ENCODE measurements at regions not wholly inside any gene's neighbourhood (a gene's known extent, or its start where the extent isn't known, plus 50 kb on each side); places are given as distances from the start of the nearest gene placed in this dataset.

DNA sequence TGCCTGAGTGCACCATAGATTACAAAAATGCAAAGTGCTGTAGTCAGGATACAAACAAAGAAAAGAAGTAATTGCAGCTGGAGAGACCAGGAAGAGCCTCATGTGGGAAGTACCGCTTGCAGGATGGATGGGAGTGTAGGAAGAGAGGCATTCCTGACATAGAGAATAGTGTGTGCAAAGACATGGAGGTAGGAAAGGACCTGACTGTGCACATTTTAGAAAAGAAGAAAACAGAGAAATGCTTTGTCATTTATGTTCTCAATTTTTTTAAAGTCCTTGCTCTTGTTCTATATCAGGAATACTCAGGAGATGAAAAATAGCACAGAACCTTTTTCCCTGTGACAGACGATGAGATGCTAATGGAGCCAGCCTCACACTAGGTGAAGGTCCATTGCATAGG lies 358.7 kb upstream of the TMPO start:
- DNase-seq = no peak

DNA sequence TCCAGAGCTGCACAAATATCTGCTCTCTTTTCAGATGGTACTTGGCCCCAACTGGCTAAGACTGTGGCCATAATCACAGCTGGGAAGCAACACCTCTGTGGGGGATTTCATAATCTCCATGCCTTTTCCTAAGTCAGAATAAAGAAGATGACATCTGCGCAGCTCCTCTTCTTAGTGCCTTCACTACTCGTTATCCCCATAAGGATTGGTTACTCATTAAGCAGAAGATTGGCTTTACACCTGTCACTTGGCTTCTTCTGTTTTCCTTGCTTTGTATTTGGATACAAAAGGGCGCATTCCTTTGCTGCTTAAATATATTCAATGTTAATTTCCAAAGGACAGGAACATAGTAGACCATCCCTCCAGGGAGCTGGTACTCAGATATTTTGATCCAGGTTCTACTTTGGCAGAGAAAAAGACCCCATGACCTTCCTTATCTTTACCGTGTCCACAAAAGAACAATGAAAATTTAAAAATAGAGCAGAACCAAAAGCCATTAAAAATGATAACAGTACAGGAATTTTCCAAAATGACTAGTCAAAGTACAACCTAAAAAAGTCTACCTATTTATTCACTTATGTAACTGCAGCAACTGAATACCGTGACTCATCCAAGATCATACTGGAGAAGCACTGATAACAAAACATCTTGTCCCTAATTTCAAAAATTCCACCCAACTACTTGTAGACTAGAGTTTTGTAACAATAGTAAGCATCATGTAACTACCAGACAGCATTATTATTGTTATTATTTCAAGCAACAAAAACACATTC lies 352.3 kb upstream of the TMPO start:
- no peak for DNase-seq

DNA sequence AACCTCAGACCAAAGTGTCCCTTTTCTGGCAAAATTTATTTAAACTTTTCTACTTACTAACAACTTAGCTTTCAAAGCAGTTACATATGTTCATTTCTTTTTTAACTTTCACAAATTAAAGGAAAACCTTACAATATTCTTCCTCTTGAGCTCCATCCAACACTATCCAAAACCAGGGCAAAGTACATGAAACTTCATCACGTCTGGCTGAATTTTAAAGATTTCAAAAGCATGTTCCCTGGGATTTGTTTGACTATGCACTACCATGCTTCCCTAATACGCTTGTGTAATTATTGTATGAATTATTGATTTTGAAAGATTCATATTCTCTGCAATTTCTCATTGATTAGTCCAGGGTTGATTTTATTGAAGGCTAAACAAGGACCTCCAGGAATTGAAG lies 343.1 kb upstream of the TMPO start:
- DNase-seq = no peak

DNA sequence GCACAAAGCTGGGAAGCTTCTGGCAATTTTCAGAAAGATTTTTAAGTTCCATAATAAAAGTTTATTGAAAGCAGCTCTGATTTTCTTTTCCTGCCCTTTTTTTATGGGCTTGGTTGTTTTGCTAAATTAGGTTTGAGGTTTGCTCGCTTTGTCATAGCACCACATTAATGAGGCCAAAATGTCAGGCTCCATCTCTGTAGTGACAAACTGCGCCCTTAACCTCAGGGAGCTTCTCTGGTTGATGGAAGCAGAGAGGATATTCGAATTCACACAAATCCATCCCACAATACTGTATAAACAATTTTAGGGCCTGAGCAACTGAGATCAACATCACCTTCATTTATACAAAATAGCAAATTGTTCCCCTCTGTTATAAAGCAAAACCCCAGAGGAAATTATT lies 342.6 kb upstream of the TMPO start:
- DNase-seq = no peak

DNA sequence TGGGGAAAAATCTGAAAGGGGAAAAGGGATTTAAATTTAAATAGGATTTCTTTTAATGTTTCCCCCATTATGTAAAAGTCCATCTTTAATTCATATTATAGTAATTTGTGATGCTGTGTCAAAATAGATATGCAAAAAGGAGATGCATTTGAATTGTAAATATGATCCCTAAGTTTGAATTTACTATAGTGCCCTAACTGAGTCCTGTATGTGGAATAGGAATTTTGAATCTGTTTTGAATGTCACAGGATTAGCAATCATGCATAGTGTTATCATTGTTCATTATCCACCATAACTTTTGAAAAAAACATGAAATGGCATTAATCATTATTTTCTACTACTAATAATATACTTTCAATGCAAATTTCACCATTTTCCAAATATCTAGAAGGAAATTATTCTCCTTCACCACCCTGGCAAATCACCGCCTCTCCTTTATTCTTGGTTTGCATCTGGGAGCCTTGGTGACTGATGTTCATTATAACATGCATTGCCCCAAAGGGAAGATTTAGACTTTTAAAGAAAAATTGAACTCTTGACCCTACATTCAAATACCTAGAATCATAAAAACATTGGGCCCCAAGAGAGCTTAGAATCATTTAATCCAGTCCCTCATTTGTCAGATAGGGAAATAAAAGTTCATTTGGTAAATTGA lies 341.5 kb upstream of the TMPO start:
- DNase-seq = no peak

DNA sequence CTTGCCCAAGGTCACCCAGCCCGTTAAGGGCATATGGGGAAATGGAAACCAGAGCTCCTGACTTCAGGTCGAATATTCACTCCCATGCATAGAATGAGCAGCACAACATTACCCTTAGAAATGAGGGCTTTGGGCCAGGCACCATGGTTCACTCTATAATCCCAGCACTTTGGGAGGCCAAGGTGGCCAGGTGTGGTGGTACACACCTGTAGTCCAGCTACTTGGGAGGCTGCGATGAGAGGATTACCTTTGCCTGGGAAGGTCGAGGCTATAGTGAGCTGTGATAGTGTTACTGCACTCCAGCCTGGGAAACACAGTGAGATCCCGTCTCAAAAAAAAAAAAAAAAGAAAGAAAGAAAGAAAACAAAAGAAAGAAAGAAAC lies 341.0 kb upstream of the TMPO start:
- DNase-seq = no peak

DNA sequence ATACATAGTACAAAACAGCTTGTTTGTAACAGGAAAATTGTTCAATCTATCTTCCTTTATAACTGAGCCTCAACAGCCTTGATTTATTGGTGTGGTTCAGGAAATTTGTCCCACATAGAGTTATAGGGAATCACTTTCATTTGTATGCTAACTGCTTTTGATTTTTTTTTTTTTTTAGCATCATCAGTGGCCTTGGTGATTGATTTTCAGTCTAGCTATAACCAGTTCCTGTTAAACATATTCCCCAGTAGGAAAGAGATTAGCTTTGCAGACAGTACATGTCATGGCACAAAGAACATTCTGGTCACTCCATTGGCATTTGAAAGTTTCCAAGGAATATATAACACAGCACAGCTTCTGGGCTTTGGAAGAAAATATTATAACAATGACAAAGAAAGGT lies 337.3 kb upstream of the TMPO start:
- DNase-seq = no peak

DNA sequence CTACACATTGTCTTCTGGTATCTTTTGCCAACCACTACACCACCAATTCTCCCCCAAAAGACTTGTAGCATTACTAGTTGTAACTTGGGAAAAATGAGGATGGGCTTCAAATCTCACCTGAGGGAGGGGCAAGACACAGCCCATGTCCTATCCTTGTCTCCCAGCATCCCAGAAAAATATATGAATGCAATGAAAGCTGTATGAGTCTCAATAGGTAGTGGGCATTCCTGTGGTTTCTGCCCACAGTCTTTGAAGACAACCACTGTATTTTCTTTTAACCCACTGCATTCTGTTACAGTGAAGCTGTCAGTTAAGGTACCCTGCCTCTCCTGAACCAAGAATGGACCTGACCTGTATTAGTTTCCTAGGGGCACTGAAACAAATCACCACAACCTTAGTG lies 336.2 kb upstream of the TMPO start:
- no peak for DNase-seq

DNA sequence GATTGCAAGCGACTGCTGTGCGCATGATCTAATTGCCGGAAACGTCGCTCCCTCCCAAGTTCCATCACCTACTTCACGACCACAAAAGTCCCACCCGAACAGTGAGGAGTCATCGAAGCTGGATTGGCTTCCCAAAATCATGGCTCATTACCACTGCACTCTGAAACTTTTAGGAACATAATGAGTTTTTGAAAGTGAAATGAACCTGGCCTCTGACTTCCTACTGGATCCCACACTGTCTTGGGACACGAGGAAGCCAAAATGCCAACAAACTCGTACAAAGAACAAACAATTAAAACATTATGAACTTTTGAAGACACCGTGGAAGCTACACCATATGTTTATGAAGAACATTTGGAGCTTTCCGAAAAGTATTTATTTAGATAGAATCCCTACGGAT lies 334.8 kb upstream of the TMPO start:
- DNase-seq = no peak

DNA sequence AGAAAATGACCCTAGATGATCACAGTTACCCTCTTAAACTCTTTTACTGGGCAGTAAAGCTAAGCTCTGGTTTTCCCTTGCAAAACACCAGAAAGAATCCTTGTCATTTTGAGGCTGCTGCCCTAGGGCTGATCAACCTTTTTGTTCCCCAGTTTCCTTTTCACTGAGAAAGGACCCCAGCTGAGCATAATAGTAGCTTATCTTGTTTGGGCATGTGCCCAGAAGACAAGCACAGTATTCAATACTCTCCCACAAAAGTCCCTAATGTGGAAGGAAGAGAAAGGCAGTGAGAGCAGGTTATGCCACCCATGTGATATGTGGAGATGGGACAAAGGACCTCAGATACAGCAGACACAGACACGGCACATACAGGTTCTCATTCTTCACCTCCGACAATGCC lies 332.6 kb upstream of the TMPO start:
- no peak for DNase-seq

DNA sequence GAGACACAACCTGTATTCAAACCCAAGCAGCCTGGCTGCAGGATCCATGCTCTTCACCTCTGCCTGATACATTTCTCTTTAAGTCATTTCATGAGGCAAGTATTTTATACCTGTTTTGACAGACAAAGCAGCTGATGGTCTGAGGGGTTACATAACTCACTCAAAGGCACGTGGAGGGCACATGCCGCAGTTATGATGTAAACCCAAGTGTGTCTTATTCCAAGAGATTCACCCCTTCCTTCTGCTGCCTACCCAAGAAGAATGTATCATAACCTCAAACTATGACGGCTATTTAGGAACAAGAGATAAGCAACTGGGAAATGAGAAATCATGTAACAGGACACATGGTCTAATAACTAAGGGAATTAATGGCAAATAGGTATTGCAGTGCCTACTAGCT lies 329.8 kb upstream of the TMPO start:
- DNase-seq = no peak

DNA sequence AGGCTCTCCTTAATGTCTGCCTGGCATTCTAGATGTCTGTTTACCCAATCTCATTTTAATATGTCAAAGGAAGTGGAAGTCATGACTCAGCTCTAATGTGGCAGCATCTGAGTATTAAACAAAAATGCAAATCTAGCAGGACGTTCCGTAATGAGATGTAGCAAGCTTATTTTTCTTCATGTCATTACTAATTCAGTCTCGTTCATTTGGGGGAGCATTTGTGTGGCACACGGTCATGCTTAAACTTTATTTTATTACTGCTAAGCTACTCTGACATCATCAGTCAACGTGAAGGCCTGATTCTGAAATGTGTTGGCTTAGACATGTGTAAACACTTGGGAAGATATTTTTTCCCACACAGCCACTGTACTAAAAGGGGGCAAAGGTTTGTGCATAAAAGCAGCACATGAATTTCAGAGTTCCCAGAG lies 326.7 kb upstream of the TMPO start:
- DNase-seq = no peak

DNA sequence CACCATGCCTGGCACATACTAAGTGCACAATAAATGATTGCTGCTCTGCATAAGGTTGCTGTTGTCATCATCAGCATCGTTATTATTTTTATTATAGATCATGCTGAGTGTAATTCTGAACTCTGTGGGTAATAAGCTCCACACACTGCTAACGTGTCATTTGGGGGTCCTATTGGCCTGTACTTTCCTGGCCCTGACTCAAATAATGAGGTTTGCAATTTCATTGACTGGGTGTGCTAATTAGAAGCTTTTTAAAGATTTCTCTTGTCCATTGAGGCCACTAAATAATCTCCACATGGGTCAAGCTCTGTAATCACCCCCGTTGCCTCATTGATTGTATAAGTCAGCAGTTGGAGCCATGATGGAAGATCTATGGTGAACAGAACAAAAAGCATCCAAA lies 320.8 kb upstream of the TMPO start:
- DNase-seq = no peak

DNA sequence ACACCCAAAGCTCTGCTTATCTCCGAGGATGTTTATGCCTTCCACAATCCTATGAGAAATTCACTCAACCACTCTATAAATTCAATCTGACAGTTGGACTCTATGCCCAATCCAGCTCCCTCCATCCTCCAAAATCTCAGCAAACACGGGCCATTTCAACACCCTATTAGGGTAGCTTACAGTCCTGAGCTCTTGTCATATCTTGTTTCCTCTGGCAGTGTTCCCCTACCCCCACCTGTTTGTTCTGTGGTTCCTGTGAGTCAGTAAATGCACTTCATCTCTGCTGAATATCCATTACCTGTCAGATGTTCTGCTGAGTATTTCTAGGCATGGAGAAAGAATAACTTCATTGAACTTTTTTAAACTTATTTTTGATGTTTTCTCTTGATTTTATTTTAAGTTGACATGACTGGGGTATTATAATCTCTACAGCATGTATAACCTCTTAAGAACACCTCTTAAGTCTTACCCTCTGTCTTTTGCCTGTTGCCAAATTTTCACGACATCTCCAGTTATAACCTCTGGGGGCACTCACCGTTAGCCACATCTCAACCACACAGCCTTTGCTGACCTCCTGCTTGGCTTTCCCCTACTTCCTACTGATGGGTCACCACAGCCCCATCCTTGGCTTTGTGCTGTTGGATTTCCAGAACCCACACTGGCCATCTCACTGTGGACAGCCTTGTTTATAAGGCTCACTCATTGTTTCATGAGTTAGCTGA lies 317.0 kb upstream of the TMPO start:
- DNase-seq = no peak

DNA sequence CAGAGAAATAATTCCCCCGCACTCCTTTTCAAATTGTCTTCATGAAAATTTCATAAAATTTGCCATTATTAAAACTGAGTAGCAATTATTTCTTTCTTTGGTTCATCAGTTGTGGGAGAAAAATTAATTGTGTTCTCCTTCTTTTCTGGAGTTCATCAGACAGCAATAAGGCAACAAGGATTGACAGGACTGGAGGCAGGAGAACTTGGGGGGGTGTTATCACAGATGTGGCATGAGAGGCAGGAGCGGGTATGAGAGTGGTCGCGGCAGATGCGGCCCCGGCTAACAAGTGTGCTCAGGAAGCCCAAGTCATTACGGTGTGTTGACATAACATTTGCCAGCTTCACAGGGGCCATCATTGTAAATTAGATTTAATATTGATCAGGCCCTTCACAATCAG lies 306.6 kb upstream of the TMPO start:
- no peak for DNase-seq

DNA sequence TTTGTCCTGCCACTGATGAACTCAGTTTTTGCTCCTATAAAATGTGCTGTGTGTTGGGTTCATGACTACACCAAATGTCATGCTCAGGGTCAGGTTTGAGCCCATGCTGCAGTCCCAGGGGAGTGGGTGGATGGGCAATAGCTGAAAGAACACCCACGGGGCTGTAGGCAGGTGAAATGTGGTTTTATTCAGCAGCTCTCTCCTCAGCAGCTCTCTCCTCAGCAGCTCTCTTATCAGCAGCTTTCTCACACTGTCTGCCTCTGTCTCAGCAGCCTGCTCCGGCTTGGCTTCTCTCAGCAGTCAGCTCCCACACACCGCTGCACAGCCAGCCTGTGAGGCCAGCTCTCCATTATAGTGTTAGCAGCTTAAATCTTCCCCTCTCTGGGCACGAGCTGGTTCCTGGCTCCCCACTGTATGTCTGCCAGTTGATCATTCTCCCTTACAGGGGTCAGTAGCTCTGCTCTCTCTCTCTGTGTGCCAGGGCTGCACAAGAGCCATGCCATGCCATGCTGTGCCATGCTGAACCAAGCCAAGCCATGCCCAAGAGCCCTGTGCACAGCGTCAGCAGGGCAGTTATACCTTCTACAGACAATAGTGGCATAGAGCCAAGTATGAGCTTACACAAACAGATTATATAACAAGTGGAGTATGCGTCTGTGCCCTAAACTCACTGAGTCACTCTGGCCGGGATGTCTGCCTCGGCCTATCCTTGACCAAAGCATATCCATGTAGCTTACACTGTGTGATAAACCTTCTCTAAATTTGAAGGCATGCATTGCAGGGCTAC lies 303.3 kb upstream of the TMPO start:
- DNase-seq = no peak

DNA sequence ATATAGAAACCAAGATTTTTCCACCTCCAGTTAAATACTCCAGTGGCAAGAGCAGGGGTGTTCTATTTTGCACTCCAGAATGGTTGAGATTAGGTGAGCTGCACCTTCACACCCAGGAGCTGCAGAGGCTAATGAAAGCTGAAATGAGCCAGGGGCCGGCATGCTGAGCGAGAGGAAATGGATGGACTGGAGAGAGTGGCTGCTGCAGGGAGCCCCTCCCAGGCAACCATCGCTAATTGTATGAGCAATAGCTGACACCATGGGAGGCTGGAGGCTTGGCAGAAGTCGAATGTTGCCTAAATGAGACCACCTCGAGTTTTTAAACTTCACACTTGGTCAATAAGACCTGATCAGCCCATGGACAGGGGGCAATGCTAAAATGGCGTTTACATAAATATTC lies 301.8 kb upstream of the TMPO start:
- DNase-seq = no peak

DNA sequence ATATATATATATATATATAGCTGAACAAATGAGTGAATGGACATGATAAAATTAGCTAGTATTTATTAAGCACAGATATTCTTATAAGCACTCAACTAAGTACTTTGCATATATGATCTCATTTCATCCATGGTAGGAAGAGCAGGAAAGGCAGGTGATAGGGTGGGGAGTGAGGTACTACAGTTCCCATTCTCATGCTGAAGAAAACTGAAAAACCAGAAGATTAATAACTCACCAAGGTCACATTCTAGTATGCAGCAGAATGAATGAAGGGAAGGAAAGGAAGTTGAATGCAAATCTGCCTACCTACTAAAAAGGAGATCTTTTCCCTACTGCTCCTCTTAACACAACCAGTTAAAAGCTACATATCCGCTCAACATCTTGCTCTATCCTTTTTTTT lies 298.1 kb upstream of the TMPO start:
- DNase-seq = no peak

DNA sequence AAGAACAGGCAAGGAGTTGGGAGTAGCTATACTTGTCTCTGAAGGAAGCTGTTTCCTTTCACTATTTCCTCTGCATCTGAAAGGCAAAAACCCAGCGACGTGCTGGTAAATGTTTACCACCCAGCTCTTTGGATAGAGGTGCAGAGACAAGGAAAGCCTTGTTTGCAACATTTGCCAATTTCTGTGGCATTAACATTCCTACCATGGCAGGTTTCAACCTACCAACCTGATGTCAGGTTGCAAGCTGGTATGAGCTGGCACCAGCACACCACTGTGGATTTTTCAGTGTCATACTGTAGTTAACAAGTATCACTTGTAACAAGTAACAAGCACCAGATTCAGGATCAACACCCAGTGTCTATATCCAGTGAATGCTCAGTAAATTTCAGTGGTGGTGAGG lies 294.8 kb upstream of the TMPO start:
- no peak for DNase-seq

DNA sequence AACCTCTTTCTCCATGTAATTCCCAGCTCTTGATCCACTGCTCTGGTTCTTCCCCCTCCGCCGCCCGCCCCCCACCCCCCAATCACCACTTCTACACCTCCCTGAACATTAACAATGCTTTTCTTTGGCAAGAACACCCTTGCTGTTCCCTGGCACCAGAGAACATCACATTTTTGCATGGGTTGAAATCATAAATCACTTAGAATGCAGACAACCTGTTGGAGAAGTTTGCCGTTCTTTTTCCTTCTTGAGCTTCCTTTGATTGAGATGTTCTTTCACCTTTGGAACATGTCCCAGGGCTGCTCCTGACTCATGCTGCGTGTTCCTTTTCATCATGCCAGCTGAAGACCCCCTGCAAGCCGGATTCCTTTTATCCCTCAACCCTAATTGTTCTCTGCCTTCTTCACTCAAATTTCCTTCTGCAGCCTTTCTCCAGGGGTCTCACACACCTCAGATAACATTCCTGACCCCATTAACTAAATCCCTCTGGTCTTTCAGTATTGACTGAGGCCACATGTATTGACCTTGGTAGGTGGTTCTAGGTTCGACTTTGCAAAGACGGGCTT lies 294.1 kb upstream of the TMPO start:
- DNase-seq = no peak

DNA sequence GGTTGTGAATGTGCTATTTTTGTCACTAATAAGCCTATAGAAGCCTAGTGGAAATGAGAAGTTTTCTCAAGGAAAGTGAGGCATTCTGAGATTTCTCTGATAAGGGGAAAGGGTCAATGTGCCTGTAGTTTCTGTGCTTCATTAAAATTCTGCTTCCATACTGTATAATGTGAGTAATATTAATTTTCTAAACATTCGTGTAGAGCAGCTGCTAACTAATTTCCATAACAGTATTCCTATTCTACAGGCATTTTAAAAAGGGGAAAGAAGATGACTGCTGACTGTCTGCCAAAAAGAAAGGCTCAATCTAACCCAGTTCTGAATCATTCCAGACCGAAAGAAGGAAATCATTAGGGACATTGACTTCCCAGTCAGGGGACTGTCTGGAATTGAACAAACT lies 293.3 kb upstream of the TMPO start:
- DNase-seq = no peak

DNA sequence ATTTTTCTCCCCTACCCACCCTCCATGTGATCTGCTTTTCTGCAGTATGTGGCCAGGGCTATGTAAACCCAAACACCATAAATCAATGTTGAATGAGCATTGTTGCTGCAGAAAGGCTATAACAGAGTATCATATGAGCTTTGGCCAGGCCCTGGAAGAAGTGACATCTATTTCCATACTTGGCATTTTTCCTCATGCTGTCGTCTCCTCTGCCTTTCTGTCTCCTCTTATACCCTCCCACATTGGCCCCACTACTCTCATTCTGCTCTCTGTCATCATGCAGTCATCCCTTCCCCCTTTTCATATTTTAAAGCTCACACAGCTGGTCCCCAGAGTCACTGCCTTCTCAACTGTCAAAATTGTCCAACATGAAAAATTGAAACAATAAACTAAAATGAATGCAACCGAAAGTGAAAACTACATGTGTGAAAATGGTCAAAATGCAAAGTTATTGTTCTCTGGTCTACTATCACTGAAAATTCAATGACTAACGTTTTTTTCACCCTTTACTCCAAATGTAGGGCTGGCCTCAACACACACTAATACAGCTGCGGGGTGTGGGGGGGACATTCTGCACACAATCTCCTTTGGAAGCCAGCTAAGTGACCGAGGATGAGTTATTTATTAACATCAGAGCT lies 290.7 kb upstream of the TMPO start:
- no peak for DNase-seq

DNA sequence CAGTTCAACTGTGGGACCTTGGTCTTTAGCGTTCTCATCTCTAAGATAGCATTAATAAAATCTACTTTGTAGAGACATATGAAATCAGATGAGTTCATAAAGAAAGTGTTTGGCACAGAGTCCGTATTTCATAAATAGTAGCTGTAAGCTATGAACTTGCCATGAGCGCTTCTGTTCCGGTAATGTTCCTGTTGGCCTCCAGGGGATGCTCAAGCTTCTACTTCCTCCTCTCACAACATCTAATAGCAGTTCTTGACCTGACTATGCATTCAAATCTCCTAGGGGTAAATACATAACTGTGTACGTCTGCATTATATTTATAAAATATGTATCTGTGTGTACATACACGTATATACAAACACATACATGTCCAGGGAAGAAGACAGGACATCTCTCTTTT lies 288.2 kb upstream of the TMPO start:
- no peak for DNase-seq

All from activated CD4-positive, CD25-positive, alpha-beta regulatory T cell treated with anti-CD3 and anti-CD28 coated beads, Interleukin-2, amount 50 U/mL, for 72 hours (primary cell).